GM12801 (cell line): ENCODE measurements at regions not wholly inside any gene's neighbourhood (a gene's known extent, or its start where the extent isn't known, plus 50 kb on each side); places are given as distances from the start of the nearest gene placed in this dataset.

Experiments used
- CTCF ChIP-seq: IDR thresholded peaks from one replicate; pipeline ENCODE4 v1.5.1; 2011; ENCODE audit warnings: control low read depth; ENCODE audit not compliant: insufficient read length; ENCODE audit errors: extremely low read depth

DNA sequence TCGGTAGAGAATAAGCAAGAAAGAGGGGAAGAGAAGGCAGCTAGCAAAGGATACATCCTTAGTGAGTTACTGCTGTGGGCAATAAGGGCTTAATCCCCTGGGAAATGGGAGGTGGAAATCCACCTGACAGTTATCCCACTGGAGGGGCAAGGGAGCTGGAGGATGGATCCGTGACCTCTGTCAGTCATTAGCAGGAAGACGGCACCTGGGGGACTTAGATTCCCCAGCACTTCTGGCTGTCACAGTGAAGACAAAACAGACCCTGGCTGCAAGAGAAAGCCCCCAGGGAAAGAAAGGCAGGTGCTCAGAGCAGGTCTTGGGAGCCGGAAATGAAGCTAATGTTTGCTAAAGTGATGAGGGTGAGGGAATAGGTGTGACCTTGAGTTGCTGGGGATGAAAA, 70.4 kb upstream of the MRI1 start:
- TF ChIP-seq CTCF, result no peak

DNA sequence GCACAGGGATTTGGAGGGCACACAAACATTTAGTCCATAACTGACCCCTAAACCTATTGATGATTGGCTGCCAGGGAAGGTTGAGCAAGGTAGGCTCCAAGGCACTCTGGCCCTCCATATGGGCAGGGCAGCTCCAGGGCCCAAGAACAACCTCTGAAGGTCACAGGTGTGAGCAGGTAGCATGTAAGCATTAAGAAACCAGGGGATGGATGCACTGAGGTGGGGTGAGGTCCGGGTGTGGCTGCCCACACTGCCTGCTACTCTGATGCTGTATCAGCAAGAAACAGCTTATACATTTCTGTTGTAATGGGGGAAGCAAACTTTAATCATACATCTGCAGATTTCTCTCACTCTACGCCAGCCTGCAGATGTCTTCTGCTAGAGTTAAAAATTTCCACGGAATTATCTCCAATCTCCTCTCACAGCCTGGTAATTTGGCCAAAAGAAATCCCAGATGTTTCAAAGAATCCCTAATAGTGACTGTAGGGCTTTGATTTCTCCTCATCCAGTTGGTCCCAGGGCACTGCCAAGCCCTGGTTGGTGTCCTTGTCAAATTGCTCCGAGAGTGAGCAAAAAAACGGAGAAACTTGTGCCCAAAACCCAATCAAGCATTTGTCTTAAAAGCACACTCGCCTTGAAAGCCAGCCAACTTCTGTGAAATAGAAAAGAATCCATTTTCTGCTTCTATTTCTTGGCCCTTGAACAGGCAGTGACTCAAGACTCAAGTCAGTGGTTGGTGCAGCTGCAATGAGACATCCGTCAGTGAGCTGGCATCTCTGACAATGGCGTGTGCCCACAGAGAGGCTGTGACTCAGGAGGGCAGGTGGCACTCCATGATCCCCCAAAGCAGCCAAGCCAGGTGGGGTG, 72.5 kb upstream of the MRI1 start:
- TF ChIP-seq CTCF, result no peak

GRCh38 chr19:13689085-13689484, 75.2 kb upstream of the MRI1 start:
- no peak for TF ChIP-seq CTCF

- TF ChIP-seq CTCF, result no peak
These were observed 80.3 kb upstream of the MRI1 start for GRCh38 chr19:13684021-13684420.

DNA sequence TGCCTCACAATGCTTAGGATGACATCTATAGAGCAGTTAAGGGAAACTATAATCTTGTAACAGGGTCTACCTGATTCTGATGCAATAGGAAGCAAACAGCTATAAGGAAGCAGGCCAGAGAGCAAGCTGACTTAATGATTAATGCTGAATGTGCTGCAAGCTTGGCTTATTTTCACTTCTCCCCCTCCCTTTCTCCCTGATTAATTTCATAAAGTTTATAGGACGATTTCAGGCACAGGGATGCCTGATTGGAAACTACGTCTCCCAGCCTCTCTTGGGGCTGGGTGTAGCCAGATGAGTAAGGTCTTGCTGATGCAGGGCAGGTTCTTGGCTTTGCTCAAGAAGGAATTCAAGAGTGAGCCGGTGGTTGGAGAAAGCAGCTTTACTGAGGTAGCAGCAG, 82.8 kb upstream of the MRI1 start:
- no peak for TF ChIP-seq CTCF

DNA sequence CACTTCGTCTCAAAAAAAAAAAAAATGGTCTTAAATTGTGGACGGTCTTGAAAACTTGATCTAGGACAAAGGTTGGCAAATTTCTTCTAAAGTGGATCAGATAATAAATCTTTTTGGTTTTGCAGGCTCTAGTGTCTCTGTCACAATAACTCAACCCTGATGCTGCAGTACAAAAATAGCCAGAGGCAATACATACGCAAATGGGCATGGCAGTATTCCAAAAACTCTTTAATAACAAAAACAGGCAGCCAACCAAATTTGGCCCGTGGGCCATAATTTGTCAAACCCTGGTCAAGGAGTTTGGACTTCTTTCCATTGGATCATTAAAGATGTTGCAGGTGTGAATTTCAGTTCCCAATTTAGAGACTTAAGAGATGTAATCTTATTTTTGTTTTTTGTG, 93.5 kb upstream of the MRI1 start:
- TF ChIP-seq CTCF, result no peak

DNA sequence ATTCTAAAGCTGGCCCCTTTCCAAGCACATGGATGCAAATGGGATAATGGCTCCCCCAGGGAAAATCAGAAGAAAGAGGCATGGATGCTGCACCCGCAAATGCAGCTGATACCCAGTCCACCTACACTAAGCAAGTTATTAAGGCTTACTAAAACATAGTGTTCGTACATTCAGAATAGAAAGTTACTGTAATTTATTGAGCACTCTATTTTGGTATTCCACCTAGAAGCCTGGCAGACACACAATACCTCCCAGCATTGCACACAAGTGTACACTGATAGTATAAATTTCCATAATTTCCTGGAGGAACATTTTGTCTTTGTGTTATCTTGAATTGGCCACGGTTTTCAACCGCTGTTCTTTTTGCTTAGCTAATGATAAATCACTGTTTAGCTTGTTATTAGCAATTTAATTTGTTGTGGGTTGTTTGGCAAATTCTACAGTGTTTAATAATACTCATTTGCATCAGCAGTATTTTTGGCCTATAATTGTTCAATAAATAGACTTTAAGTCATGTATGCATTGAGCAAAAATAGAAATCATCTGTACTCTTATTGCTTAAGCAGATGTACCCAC, 94.5 kb upstream of the MRI1 start:
- no peak for TF ChIP-seq CTCF
